ENCODE measurements at regions not wholly inside any gene's neighbourhood (a gene's known extent, or its start where the extent isn't known, plus 50 kb on each side); places are given as distances from the start of the nearest gene placed in this dataset.
"Not testable (repeated sequence)": the region's sequence is repeated elsewhere in the genome, so short reads cannot be mapped to it uniquely, and the experiment has no call there.

DNA sequence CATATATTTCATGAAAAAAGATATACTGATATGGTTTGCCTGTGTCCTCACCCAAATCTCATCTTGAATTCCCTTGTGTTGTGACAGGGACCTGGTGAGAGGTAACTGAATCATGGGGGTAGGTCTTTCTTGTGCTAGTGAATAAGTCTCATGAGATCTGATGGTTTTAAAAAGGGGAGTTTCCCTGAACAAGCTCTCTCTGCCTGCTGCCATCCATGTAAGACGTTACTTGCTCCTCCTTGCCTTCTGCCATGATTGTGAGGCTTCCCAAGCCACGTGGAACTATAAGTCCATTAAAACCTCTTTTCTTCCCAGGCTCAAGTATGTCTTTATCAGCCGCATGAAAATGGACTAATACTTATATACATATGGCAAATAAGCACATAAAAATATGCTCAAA lies 274.8 kb upstream of the SDK2 start:
- TF ChIP-seq, protein P1, sequence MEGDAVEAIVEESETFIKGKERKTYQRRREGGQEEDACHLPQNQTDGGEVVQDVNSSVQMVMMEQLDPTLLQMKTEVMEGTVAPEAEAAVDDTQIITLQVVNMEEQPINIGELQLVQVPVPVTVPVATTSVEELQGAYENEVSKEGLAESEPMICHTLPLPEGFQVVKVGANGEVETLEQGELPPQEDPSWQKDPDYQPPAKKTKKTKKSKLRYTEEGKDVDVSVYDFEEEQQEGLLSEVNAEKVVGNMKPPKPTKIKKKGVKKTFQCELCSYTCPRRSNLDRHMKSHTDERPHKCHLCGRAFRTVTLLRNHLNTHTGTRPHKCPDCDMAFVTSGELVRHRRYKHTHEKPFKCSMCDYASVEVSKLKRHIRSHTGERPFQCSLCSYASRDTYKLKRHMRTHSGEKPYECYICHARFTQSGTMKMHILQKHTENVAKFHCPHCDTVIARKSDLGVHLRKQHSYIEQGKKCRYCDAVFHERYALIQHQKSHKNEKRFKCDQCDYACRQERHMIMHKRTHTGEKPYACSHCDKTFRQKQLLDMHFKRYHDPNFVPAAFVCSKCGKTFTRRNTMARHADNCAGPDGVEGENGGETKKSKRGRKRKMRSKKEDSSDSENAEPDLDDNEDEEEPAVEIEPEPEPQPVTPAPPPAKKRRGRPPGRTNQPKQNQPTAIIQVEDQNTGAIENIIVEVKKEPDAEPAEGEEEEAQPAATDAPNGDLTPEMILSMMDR (IDR thresholded peaks at IDR 0.05; ENCODE audit: low read length), result not testable (repeated sequence)
- TF ChIP-seq EZH2 (optimal IDR thresholded peaks at IDR 0.05; ENCODE audit: low read depth, low read length); EZH2phosphoT487 (IDR thresholded peaks at IDR 0.05; ENCODE audit: low read length): not testable (repeated sequence)

Measured in MM.1S (cell line).